H1 (cell line): ENCODE measurements at regions not wholly inside any gene's neighbourhood (a gene's known extent, or its start where the extent isn't known, plus 50 kb on each side); places are given as distances from the start of the nearest gene placed in this dataset.

Source experiments
- CTCF ChIA-PET: fragments of 300-600 bp; sonication (Branson Sonifier 250); formaldehyde crosslinking; loops from one replicate; lab custom pipeline; 2021; ENCODE audit not compliant: partially characterized antibody; lab: Charles Lee
- POLR2A ChIA-PET: fragments of 300-600 bp; sonication (Branson Sonifier 250); formaldehyde crosslinking; loops from one replicate; lab custom pipeline; 2021; ENCODE audit warnings: inconsistent platforms; ENCODE audit not compliant: partially characterized antibody; lab: Charles Lee
- DNase-seq, 2 experiments: peaks; one replicate each; pipeline versions ENCODE4 v3.0.0 to v3.0.0-alpha.2; 2010 to 2022; ENCODE audit warnings: low spot score in 2 of 2, low read depth in 1 of 2, mixed read lengths in 1 of 2
- FAIRE-seq: peaks from 2 replicates; lab custom pipeline; 2011; peaks lifted over from hg19 to GRCh38; lab: Jason Lieb, UNC
- H2AFZ ChIP-seq: 2 replicates; pipeline ENCODE4 v1.8.1; 2012; ENCODE audit warnings: low read length, inconsistent platforms
- H2AK5ac ChIP-seq: 2 replicates; pipeline ENCODE4 v1.6.1; 2013; ENCODE audit warnings: low read depth, low read length
- H2BK120ac ChIP-seq: replicated peaks from 2 replicates; pipeline ENCODE3; 2013; ENCODE audit warnings: low read depth, low read length, inconsistent platforms
- H2BK12ac ChIP-seq: 2 replicates; pipeline ENCODE4 v1.6.1; 2013; ENCODE audit warnings: low read depth, low read length
- H2BK15ac ChIP-seq: 2 replicates; pipeline ENCODE4 v1.6.1; 2013; ENCODE audit warnings: low read length
- H2BK20ac ChIP-seq: 2 replicates; pipeline ENCODE4 v1.6.1; 2013; ENCODE audit warnings: low read length
- H2BK5ac ChIP-seq: 2 replicates; pipeline ENCODE4 v1.6.1; 2013; ENCODE audit warnings: low read depth, low read length
- H3K14ac ChIP-seq: 2 replicates; pipeline ENCODE4 v1.6.1; 2013; ENCODE audit warnings: inconsistent platforms; ENCODE audit not compliant: insufficient read length
- H3K18ac ChIP-seq: 2 replicates; pipeline ENCODE4 v1.6.1; 2013; ENCODE audit warnings: low read length; ENCODE audit errors: extremely low read depth
- H3K23ac ChIP-seq: 2 replicates; pipeline ENCODE4 v1.6.1; 2013; ENCODE audit warnings: inconsistent platforms; ENCODE audit not compliant: insufficient read length
- H3K23me2 ChIP-seq: 2 replicates; pipeline ENCODE4 v1.6.1; 2013; ENCODE audit warnings: low read depth, low read length
- H3K27ac ChIP-seq: 2 replicates; pipeline ENCODE4 v1.6.1; 2011; ENCODE audit warnings: low read depth, low read length, inconsistent platforms
- H3K27me3 ChIP-seq, 4 experiments: replicated peaks in 1 of 4; 1 replicate in 1 of 4; 2 replicates in 3 of 4; pipeline versions ENCODE4 v1.6.1 to v1.8.1; 2011 to 2013; ENCODE audit warnings: low read length in 3 of 4, mild to moderate bottlenecking in 3 of 4, inconsistent platforms in 2 of 4, mixed read lengths in 2 of 4, moderate library complexity in 1 of 4; ENCODE audit not compliant: control insufficient read depth in 3 of 4, insufficient read depth in 3 of 4; ENCODE audit errors: extremely low read depth in 1 of 4
- H3K36me3 ChIP-seq, 4 experiments: 2 replicates each; pipeline versions ENCODE4 v1.6.1 to v1.8.1; 2011 to 2013; ENCODE audit warnings: mild to moderate bottlenecking in 4 of 4, low read length in 3 of 4, moderate library complexity in 2 of 4, control low read depth in 1 of 4, inconsistent platforms in 1 of 4; ENCODE audit not compliant: insufficient read depth in 4 of 4, control insufficient read depth in 2 of 4
- H3K4ac ChIP-seq: replicated peaks from 2 replicates; pipeline ENCODE3; 2013; ENCODE audit warnings: low read length, low read depth, mixed read lengths, inconsistent platforms; ENCODE audit not compliant: insufficient read length
- H3K4me1 ChIP-seq, 4 experiments: replicated peaks in 1 of 4; 1 replicate in 1 of 4; 2 replicates in 3 of 4; pipeline versions ENCODE4 v1.6.1 to v1.8.1; 2011 to 2013; ENCODE audit warnings: low read length in 3 of 4, inconsistent platforms in 2 of 4, mixed read lengths in 1 of 4; ENCODE audit not compliant: insufficient read depth in 4 of 4, control insufficient read depth in 3 of 4
- H3K4me2 ChIP-seq, 2 experiments: 2 replicates each; pipeline versions ENCODE4 v1.6.1 to v1.8.1; 2011 to 2013; ENCODE audit warnings: low read depth in 2 of 2, low read length in 2 of 2, control low read depth in 1 of 2, inconsistent platforms in 1 of 2, mild to moderate bottlenecking in 1 of 2; ENCODE audit not compliant: insufficient read depth in 1 of 2
- H3K4me3 ChIP-seq, 4 experiments: fragments of 200-600, 300-600 bp in 1 of 4; sonication (generic), shearing (Covaris generic), sonication (Bioruptor Twin) in 1 of 4; 2 replicates each; pipeline versions ENCODE4 v1.5.1 to v1.8.1; 2011 to 2016; ENCODE audit warnings: low read length in 4 of 4, low read depth in 3 of 4, control low read depth in 2 of 4, inconsistent platforms in 2 of 4, mild to moderate bottlenecking in 2 of 4, mixed read lengths in 1 of 4, moderate library complexity in 1 of 4; ENCODE audit not compliant: insufficient read depth in 2 of 4; ENCODE audit errors: extremely low read depth in 1 of 4
- H3K56ac ChIP-seq: replicated peaks from 2 replicates; pipeline ENCODE3; 2013; ENCODE audit warnings: low read depth, mild to moderate bottlenecking, mixed read lengths, low read length, inconsistent platforms; ENCODE audit not compliant: insufficient read length
- H3K79me1 ChIP-seq: 2 replicates; pipeline ENCODE4 v1.6.1; 2013; ENCODE audit warnings: low read depth, low read length, control low read depth
- H3K79me2 ChIP-seq, 2 experiments: 2 replicates each; pipeline versions ENCODE4 v1.6.1 to v1.8.1; 2012 to 2013; ENCODE audit warnings: low read length in 2 of 2, mild to moderate bottlenecking in 2 of 2, inconsistent platforms in 1 of 2; ENCODE audit not compliant: insufficient read depth in 2 of 2, control insufficient read depth in 1 of 2
- H3K9ac ChIP-seq, 4 experiments: replicated peaks in 1 of 4; 1 replicate in 1 of 4; 2 replicates in 3 of 4; pipeline versions ENCODE4 v1.6.1 to v1.8.1; 2011 to 2013; ENCODE audit warnings: low read depth in 3 of 4, low read length in 3 of 4, control low read depth in 2 of 4, mild to moderate bottlenecking in 2 of 4, moderate library complexity in 2 of 4, inconsistent platforms in 1 of 4; ENCODE audit errors: extremely low read depth in 1 of 4
- H3K9me3 ChIP-seq, 2 experiments: 2 replicates each; pipeline versions ENCODE4 v1.6.1 to v1.8.1; 2012 to 2013; ENCODE audit warnings: mild to moderate bottlenecking in 2 of 2, moderate library complexity in 2 of 2, control low read depth in 1 of 2, inconsistent platforms in 1 of 2, low read depth in 1 of 2, low read length in 1 of 2, mixed read lengths in 1 of 2; ENCODE audit not compliant: insufficient read depth in 2 of 2
- H4K20me1 ChIP-seq, 2 experiments: replicated peaks in 1 of 2; 2 replicates each; pipeline versions ENCODE3 to v1.8.1; 2011 to 2013; ENCODE audit warnings: inconsistent platforms in 2 of 2, low read length in 2 of 2, mild to moderate bottlenecking in 1 of 2; ENCODE audit not compliant: insufficient read depth in 2 of 2, control insufficient read depth in 1 of 2
- H4K5ac ChIP-seq: 2 replicates; pipeline ENCODE4 v1.6.1; 2013; ENCODE audit warnings: low read length, low read depth, mixed read lengths, inconsistent platforms; ENCODE audit not compliant: insufficient read length
- H4K8ac ChIP-seq: 2 replicates; pipeline ENCODE4 v1.8.0; 2013; ENCODE audit warnings: mild to moderate bottlenecking, moderate library complexity, low read length, inconsistent platforms; ENCODE audit not compliant: insufficient read depth; ENCODE audit errors: extremely low read depth
- H4K91ac ChIP-seq: replicated peaks from 2 replicates; pipeline ENCODE3; 2013; ENCODE audit warnings: low read length, mixed read lengths, inconsistent platforms; ENCODE audit not compliant: insufficient read length
- BRCA1 ChIP-seq: IDR thresholded peaks from 2 replicates; pipeline ENCODE4 v1.6.1; 2012; ENCODE audit warnings: low read depth, low read length, improper control_type of control experiment
- CBX8 ChIP-seq: fragments of 300-800, 300-1000 bp; sonication (generic); IDR thresholded peaks from 2 replicates; pipeline ENCODE4 v1.7.1; 2016; ENCODE audit warnings: low read depth, low read length, borderline replicate concordance
- CEBPB ChIP-seq: IDR thresholded peaks from 2 replicates; pipeline ENCODE4 v1.6.1; 2012; ENCODE audit warnings: low read depth, low read length
- CHD2 ChIP-seq: IDR thresholded peaks from 2 replicates; pipeline ENCODE4 v1.6.1; 2012; ENCODE audit warnings: low read length, improper control_type of control experiment
- FOSL1 ChIP-seq: IDR thresholded peaks from 2 replicates; pipeline ENCODE4 v1.6.1; 2011; ENCODE audit warnings: mild to moderate bottlenecking, low read depth, low read length, moderate library complexity; ENCODE audit not compliant: insufficient read depth
- GTF2F1 ChIP-seq: IDR thresholded peaks from 2 replicates; pipeline ENCODE4 v1.6.1; 2012; ENCODE audit warnings: low read depth, low read length, improper control_type of control experiment, borderline replicate concordance
- JUN ChIP-seq: IDR thresholded peaks from 2 replicates; pipeline ENCODE4 v1.6.1; 2011; ENCODE audit warnings: low read depth, mild to moderate bottlenecking, improper control_type of control experiment, low read length
- KDM1A ChIP-seq: fragments of 200-600, 300-600 bp; sonication (generic); IDR thresholded peaks from 2 replicates; pipeline ENCODE4 v1.7.1; 2016; ENCODE audit warnings: mild to moderate bottlenecking, low read length, borderline replicate concordance
- KDM4A ChIP-seq: IDR thresholded peaks from one replicate; pipeline ENCODE4 v1.7.1; 2012; ENCODE audit warnings: low read depth, mild to moderate bottlenecking, moderate library complexity, low read length, inconsistent platforms; ENCODE audit not compliant: severe bottlenecking
- POLR2A ChIP-seq, 2 experiments: IDR thresholded peaks; 1 replicate in 1 of 2; 2 replicates in 1 of 2; pipeline ENCODE4 v1.6.1; 2011; ENCODE audit warnings: low read depth in 2 of 2, low read length in 2 of 2, mild to moderate bottlenecking in 2 of 2; ENCODE audit errors: control extremely low read depth in 1 of 2
- SAP30 ChIP-seq: fragments of 300-600 bp; sonication (generic); IDR thresholded peaks from 2 replicates; pipeline ENCODE4 v1.7.1; 2012; ENCODE audit warnings: low read length, moderate library complexity, mild to moderate bottlenecking, inconsistent platforms; ENCODE audit not compliant: insufficient read depth, insufficient replicate concordance
- SP1 ChIP-seq: IDR thresholded peaks from 2 replicates; pipeline ENCODE4 v1.6.1; 2011; ENCODE audit warnings: low read depth, low read length
- TCF12 ChIP-seq: IDR thresholded peaks from 2 replicates; pipeline ENCODE4 v1.6.1; 2011; ENCODE audit warnings: low read depth, mild to moderate bottlenecking, low read length

GRCh38 chr14:42079911-42080310 is 473.2 kb downstream of the LRFN5 start:
- no peaks in the 10 kb centered on the region for H3K36me3 ChIP-seq
- no peaks in the 10 kb centered on the region for H3K23me2 ChIP-seq
- FAIRE-seq (no peak), DNase-seq (no peak)
- TF ChIP-seq JUN (no peak), KDM1A (no peak), GTF2F1 (no peak), KDM4A (no peak), FOSL1 (no peak), POLR2A (IDR thresholded peaks at IDR 0.05; ENCODE audit: control extremely low read depth in 1 of 2, low read depth in 2 of 2, low read length in 2 of 2) (no peak), TCF12 (no peak), CBX8 (no peak), SP1 (no peak), CHD2 (no peak), BRCA1 (no peak), SAP30 (no peak), CEBPB (no peak)
- H2BK120ac ChIP-seq: no peak overlapping the region
- H2AK5ac ChIP-seq: no peak overlapping the region
- H2AFZ ChIP-seq: no peak overlapping the region
- no peaks in the 10 kb centered on the region for H3K79me1 ChIP-seq
- H2BK12ac ChIP-seq: no peak overlapping the region
- H3K14ac ChIP-seq: no peak overlapping the region
- no peaks in the 10 kb centered on the region for H3K9me3 ChIP-seq
- no peak overlapping the region for H2BK5ac ChIP-seq
- no peak overlapping the region for H4K91ac ChIP-seq
- no peak overlapping the region for H3K9ac ChIP-seq
- no peak overlapping the region for H2BK15ac ChIP-seq
- no peaks in the 10 kb centered on the region for H3K4me1 ChIP-seq
- no peak overlapping the region for H3K4ac ChIP-seq
- H4K8ac ChIP-seq: no peak overlapping the region
- no peak overlapping the region for H3K56ac ChIP-seq
- H3K27me3 ChIP-seq: no peaks in the 10 kb centered on the region
- H3K4me3 ChIP-seq: no peak overlapping the region
- H4K5ac ChIP-seq: no peak overlapping the region
- no peaks in the 10 kb centered on the region for H4K20me1 ChIP-seq
- no peak overlapping the region for H3K4me2 ChIP-seq
- H3K23ac ChIP-seq: no peak overlapping the region
- H3K18ac ChIP-seq: no peak overlapping the region
- CTCF ChIA-PET: no interaction called here
- no peak overlapping the region for H2BK20ac ChIP-seq
- no peak overlapping the region for H3K27ac ChIP-seq
- POLR2A ChIA-PET: no interaction called here
- no peaks in the 10 kb centered on the region for H3K79me2 ChIP-seq
